ENCODE measurements at regions not wholly inside any gene's neighbourhood (a gene's known extent, or its start where the extent isn't known, plus 50 kb on each side); places are given as distances from the start of the nearest gene placed in this dataset.
"Not testable (repeated sequence)": the region's sequence is repeated elsewhere in the genome, so short reads cannot be mapped to it uniquely, and the experiment has no call there.

DNA sequence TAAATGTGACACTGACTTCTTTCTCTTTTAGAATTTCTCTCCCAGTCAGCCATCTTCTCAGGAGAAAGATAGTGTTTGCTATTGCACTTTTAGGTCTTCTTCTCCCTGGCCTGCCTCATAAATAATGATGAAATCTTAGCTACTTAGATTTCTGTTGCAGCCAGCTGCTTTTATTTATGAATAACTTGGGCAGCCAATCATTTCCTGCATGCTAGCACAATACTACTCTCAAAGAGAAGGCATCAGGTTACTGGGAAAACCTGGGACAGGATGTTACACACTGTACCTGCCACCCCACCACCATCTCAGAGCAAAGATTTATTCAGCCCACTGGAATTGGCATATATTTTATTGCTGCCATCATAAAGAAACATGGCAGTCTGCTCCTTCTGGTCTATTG is 266.6 kb downstream of the PRELID2 start:
- no peak for DNase-seq (ENCODE audit: low read depth)

DNA sequence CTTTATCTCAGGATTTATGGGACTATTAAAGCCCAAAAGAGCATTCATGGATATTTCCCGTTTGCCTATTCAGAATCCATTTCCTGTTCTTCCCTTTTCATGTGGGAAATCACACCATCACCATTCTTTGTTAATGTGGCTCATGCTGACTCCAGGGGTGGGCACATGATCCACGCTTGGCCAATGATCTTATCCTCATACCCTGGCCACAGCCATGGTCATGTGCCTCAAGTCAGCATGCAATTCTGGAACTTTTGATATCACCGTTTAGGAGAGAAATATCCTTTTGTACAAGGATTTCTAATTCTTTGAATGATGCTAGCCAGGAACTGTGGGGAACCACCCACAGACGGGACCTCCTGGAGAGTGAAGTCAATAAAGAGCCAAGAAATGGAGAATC is 272.2 kb downstream of the PRELID2 start:
- no peak for DNase-seq (ENCODE audit: low read depth)

DNA sequence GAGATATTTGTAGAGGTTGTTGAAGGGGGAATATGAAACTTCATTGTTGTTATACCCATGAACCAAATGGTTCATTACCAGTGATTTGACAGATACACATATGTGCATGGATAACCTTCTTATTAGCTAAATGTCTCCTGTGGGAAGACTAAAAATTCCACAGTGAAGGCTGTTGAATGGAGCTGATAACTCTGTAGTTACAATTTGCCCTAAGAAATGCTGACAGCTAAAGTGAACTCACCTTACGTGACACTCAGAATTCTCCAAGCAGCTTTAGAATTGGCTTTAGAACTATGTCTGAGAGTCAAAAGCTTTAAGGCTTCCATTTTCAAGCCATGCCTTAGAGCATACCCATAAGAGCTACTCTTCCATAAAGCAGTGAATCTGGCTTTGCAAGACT is 276.9 kb downstream of the PRELID2 start:
- no peak for DNase-seq (ENCODE audit: low read depth)

DNA sequence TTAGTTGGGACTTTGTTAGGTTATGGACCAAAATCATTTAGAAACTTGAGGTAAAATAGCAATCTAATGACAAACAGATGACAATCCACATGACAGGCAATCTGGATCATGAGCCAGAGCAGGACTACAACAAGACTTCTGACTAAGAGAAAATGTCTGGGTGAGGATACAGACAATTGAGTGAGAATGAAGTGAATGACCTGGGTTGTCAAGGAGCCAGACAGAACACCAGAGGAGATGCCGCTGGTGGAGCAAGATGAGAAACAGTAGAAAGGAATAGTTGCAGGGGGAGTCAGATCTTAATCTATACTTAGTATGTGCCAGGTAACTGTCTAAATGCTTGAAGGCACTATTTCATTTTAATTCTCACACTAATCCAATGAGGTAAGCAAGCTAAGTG is 277.8 kb downstream of the PRELID2 start:
- no peak for DNase-seq (ENCODE audit: low read depth)

DNA sequence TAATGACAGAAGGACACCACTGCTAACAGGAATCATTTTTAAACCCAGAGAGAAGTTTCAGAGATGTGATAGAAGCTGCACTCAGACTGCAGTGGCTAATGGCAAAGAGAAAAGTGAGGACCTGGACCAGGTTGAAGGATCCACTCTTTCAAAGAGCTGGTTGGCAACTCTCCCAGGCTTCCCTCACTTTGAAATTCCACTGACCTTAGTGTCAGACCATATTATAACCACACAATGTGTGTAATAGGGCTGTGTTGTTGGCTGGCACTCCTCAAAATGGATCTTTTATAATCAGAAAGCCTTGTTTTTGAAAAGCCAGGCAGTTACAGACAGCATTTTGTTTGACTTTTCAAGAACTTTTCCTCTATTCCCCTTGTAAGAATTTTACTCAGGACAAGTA is 280.7 kb downstream of the PRELID2 start:
- peak; percentile 33 for DNase-seq (ENCODE audit: low read depth)

DNA sequence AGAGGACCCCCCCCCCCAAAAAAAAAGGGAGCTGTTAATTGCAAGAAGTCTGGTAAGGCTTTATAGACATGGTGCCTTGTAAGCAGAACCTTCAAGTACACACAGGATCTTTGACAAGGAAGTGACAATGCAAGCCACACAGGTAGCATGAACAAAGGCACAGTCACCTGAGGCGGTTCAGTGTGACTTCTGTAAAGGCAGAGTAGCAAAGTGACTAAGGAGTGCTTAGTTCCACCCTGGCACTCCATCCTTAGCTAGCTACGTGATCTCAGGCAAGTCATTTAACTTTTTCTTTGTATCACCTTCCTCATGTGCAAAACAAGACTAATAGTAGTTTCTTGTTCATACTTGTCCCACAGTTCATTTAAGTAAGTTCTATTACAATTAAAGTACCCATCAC is 282.0 kb downstream of the PRELID2 start:
- DNase-seq (ENCODE audit: low read depth) = no peak

DNA sequence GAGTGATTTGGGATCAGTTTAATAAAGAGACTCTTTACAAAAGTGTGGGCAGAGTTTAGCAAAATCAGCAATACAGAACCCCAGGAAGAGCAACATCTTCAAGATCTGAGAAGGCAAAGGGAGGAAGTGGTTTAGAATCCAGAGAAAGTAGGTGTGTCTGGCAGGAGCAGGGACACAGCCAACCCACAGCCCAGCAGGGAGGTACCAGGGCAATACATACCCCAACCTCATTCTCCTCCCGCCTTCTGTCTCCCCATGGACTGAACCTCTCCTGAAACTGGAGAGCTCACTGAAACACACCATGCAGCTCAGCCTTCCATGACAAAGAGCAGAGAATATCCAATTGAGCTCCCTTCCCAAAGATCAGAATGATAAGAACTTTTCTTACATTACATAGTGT is 283.4 kb downstream of the PRELID2 start:
- no peak for DNase-seq (ENCODE audit: low read depth)

DNA sequence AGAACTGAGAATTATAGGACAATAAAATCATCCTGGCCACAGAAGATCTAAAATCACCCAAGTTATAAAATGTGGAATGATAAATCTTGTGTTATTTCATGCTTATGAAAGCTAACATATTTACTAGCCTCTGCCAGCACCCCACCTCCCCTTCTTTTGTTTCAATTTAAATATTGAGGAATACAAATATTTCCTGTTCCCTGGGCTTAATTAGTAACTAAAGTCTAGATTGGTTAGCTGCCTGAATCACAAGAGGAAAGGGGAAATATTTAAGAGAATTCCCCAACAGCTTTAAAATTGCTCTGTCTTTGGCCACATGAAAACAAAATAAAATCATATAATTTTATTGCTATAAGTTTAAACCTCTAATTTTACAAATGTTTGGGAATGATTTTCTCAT is 287.0 kb downstream of the PRELID2 start:
- DNase-seq (ENCODE audit: low read depth) = no peak

DNA sequence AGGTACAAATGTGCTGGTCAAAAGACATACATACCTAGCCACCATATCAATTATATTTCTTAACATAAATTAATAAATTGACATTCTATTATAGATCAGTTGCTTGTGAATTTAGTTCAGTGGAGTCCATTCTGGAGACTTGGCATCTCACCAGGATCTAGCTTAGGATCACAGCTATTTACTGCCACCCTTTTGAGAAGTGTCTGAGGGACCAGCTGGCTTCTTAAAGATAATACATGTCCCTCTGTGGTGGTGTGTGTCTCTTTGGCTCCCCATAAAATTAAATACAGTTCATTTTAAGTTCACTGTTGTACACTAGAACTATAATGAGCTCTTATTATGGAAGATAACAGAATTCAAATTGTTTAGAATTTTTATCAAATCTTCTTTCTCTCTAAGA is 290.7 kb downstream of the PRELID2 start:
- no peak for DNase-seq (ENCODE audit: low read depth)

DNA sequence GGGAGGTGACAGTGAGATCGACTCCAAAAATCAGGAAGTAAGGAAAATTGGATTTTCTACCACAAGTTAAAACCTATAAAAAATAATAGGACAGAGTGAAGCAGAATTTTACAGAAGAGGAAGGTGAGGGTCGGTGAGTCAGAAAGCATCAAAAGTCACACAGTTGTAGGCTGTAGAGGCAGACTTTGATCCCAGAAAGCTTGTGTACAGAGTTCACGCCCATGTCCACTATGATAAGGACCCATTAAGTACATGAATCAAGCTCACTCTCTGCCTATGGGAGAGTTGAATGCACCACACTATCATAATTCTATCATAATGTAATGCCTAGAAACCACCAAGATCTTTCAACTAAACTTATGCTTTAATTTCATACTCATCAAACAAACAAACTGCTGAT is 291.2 kb downstream of the PRELID2 start:
- DNase-seq (ENCODE audit: low read depth) = no peak

DNA sequence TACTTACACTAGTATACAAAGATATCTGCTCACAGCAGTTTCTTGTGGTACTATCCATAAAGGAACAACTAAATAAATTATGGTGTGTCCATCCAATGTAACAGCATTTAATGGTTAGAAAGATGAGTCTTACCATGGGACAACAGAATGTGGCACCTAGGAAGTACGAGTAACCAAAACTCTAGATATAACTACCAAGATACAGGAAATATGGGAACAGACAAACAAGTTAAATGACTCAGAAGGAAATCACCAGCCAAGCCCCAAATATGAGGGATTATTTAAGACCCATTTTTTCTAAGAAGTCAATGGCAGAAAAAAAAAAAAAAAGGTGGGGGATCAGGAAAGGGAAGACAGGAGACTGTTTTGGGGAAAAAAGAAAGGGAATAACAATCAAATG is 294.8 kb downstream of the PRELID2 start:
- DNase-seq (ENCODE audit: low read depth) = no peak

DNA sequence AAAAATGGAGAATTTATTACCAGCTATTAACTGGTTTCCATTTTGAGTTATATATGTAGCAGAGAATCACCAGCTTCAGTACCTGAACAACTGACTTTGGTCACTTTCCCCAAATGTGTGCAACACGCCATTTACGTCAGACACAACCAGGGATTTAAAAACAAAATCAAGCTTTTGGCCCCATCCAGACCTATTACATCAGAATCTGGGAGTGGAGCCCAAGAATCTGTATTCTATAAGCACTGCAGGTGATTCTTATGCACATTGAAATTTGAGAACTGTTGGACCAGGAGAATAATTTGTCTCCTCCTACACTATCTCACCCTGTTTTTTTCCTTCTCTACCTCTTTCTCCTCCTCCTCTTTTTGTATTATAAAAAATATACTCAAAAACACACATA is 295.9 kb downstream of the PRELID2 start:
- no peak for DNase-seq (ENCODE audit: low read depth)

DNA sequence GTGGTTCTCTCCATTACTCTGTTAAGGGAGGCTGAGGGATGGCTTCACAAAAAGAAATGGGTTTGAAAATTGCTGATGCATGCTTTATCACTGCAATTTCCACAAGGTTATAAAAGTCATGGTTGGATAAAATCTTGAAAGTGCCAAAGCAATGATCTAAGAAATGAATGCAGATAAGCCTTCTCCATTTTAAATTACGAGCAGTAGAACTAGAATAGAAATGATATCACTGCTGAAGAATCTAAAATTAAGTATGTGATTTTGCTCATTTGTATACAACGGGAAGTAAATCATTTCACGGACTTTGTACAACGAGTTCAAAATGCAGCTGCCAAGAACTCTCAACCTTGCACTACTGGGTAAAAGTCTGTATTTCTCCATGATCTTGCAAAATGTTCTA is 299.0 kb downstream of the PRELID2 start:
- DNase-seq (ENCODE audit: low read depth) = no peak

DNA sequence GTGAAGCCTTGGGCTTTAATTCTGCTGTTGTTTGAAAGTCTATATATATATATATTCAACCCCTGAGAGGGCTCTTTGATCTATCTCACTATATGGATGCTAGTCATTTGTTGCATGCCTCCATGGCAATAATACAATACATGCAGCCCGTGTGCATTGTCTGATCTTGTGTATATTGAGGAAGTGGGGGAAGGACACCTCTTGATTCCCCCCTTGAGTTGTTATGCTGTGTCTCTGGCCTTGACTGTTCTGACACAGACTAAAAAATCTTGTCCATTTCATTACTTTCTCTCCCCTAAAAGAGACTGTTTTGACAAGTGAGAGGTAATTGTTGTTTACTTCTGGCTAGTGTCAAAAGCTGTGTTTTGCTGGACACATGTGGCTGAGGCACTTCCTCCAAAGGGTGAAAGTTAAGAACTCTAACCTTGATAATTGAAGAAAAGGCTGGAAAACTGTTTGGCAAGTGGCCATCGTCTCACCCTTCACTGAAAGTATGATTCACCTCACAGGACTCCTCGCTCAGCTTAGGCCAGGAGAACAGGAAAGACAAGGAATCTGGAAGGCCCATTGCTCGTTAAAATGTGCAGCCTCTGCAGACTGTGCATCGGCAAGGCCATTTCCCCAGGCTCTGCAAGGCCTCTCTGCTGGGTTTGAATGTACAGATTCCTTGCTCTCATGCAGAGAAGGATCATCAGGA is 304.0 kb downstream of the PRELID2 start:
- DNase-seq (ENCODE audit: low read depth) = peak; percentile 17

DNA sequence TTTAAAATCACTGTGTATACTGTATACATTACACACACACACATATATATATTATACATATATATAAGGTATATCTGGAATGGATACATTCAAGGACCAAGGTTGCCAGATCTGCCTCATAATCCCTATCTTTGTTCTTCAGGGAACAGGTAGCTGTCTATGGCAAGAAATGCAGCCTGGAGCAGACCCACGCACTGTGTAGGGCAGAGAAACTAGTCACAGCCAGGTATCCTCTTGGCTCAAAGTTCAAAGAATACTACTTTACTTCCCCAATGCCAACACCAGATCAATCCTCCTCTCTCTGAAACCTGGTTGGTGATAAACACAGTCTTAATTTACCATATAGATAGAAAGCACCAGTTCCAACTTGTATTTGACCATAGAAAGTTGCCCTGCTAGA is 313.6 kb downstream of the PRELID2 start:
- DNase-seq (ENCODE audit: low read depth) = no peak

DNA sequence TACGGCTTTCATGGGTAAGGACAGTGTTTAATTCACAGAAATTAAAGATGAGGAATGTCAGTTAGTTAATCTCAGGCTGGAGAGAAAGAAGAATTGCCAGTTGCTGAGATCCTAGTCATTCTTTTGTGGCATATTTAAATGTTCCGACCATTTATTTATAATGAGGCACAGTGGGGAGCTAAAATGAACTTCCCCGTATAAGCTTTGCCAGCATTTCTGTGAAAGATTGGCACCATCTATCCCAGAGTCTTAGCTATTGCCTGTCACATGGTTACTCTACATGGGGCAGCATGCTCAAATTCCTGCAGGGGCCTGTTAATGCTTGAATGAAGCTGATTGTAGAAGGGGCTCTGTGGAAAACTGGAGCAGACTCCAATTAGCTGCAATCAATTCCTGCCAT is 314.1 kb downstream of the PRELID2 start:
- DNase-seq (ENCODE audit: low read depth) = no peak

DNA sequence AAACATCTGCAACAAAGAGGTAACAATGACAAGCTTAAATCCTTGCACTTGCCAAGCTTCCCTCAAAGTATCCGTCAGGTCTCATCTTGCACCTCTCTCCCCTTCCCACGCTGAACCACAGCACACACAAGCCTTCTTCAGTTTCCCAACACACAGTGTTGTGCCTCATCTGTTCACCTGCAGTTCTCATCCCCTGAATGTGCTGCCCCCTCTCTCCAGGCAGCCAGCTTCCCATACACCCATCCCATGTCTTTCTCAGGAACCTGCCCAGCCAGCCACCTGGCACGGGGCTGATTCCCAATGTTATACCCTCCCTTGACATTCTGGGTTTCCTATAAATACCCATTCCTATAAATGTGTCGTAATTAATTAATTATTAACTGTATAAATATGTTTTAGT is 314.8 kb downstream of the PRELID2 start:
- DNase-seq (ENCODE audit: low read depth) = no peak

DNA sequence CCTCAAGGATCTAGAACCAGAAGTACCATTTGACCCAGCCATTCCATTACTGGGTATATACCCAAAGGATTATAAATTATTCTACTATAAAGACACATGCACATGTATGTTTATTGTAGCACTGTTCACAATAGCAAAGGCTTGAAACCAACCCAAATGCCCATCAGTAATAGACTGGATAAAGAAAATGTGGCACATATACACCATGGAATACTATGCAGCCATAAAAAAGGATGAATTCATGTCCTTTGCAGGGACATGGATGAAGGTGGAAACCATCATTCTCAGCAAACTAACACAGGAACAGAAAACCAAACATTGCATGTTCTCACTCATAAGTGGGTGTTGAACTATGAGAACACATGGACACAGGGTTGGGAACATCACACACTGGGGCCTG is 317.6 kb downstream of the PRELID2 start:
- DNase-seq (ENCODE audit: low read depth) = not testable (repeated sequence)

DNA sequence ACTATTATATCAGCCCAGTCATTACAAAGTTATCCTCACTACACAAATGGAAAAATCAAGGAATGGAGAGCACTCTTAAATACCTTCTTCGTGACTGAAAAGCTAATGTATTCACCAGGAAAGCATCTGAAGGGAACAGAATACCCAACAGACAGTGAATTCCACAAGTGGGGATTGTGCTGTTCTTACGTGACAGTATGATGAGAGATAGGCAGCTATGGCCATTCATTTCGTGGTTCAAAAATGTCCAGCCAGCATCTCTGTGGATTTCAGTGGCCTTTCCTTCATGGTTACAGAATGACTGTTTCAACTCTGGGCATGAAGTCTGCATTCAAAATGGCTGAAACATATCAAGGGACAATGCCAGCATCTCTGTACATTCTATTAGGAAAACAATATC is 323.8 kb downstream of the PRELID2 start:
- DNase-seq (ENCODE audit: low read depth) = no peak

DNA sequence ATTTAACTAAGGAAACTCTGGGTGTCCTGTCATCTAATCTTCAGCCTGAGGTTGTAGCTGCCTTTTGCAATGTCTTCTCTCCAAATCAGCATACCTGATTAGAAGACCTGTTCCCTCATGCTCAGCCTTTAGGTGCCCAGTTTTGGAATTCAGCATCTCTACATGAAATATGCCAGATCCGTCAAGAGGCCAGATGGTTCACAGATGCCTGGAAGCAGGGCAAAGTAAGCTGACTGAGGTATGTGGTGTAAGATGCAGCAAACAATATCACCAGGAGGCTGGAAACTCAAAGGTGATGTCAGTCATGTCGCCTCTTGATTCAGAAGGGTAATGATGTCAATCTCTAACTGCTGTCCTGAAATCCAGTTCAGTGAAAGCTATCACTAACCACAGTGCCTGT is 324.4 kb downstream of the PRELID2 start:
- no peak for DNase-seq (ENCODE audit: low read depth)

DNA sequence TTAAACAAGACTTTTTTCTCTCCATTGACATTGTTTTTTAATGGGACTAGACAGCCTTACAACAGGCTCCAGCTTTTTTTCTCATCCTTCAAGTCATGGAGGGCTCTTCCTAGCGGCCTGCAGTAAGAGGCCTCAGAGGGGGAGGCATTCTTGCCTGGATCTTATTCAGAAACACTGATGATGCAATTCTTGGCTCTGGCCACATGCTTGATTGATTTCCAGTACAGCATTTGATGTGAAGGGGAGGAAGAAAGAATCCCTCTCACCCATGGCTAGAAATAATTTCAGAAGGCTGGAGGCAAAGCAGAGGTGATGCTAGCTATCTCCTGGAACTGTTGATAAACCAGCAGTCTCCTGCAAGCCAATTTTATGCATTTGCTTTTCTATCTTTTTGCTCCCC is 324.8 kb downstream of the PRELID2 start:
- DNase-seq (ENCODE audit: low read depth) = peak; percentile 31

DNA sequence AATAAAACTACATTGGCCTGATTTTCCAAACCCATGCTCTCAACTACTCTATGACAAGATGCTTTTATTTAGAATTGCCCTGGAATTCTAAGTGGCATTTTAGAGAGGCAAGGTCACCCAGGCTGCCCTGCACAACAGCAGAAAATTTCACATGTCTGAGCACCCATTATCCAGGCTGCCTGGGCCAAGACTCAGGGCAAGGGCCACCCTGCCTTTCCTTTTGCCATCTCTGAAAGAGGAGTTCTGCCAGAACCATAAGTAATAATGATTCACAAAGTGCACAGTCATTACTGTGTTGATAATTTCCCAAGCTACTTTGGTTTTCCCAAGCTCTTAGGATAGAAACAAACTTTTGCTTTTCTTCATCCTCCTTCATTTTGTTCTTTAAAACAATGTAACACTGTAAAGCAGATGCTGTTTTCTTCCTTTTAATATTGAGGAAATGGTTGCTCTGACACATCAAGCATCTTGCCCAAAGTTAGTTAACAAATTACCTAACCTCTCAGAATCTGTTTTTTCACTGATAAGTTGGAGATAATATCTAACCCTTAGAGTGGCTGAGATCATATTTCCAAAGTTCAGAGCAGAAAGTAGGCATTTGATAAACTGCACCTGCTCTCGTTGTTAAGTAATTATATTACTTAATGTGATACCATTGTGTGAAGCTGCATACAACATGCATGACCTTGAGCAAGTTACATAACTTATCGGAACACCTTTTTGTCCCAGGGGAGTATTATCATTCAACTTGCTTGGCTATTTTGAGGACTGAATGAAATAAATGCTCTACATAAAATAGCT is 325.6 kb downstream of the PRELID2 start:
- peak; percentile 49 for DNase-seq (ENCODE audit: low read depth)

DNA sequence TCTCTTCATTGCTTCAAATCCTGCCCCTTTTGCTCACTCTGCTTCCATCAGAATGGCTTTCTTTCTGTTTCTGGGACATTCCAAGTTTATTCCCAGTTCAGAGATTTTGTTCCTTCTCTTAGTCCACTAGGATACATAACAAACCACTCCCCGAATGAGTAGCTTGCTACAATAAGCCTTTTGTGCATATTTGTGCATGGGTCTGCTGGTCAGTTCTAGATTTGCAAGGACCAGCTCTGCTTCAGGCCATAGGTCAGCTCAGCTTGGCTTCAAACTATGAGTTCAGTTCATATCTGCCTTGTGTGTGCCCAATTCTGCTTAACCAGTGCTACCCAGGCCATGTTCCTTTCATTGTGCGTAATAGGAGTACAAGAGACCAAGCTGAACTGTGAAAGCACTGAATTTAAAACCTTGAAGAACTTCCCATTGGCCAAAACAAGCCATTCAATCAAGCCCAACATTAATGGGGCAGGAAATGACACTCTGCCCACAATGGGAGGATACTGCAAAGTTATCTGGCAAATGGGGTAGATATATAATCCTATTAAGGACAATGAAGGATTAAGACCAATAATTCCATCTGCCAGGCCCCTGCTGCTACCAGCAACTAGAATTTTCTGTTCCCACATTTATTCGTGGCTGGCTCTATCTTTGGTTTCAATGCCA is 328.8 kb downstream of the PRELID2 start:
- DNase-seq (ENCODE audit: low read depth) = no peak
